ENCODE measurements at regions not wholly inside any gene's neighbourhood (a gene's known extent, or its start where the extent isn't known, plus 50 kb on each side); places are given as distances from the start of the nearest gene placed in this dataset.

GRCh38 chr13:39133781-39134180 lies 95.5 kb downstream of the NHLRC3 start:
- no peak for TF ChIP-seq CTCF (conservative IDR thresholded peaks at IDR 0.05)
- TF ChIP-seq ZFX (IDR thresholded peaks at IDR 0.05): no peak

All from C4-2B (cell line).